HTR-8/SVneo (cell line): ENCODE measurements at regions not wholly inside any gene's neighbourhood (a gene's known extent, or its start where the extent isn't known, plus 50 kb on each side); places are given as distances from the start of the nearest gene placed in this dataset.
"Not testable (repeated sequence)": the region's sequence is repeated elsewhere in the genome, so short reads cannot be mapped to it uniquely, and the experiment has no call there.

Experiments used
- DNase-seq: peaks from one replicate; pipeline ENCODE4 v3.0.0; 2011; ENCODE audit warnings: low spot score, mixed read lengths; ENCODE audit not compliant: insufficient read length
- FAIRE-seq: peaks from 2 replicates; lab custom pipeline; 2011; peaks lifted over from hg19 to GRCh38; lab: Jason Lieb, UNC

DNA sequence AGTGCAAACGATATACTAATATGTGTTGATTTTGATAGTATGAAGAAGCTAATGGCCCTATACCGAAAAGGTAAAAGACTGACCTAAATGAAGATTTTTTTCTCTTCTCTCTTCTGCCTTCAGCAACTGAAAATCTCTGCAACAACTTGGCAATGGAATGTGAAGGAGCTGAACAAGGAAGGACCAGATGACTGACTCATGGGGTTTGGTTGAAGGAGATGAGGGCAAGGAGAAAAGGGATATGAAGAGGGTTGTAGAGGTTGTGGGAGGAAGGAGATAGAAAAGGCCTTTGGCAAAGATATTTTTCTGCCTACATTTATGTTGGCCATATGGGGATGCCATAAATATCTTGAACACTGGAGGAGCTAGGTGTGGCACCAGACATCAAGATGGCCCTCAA is 129.7 kb upstream of the CHD1 start:
- DNase-seq (no peak), FAIRE-seq (no peak)

DNA sequence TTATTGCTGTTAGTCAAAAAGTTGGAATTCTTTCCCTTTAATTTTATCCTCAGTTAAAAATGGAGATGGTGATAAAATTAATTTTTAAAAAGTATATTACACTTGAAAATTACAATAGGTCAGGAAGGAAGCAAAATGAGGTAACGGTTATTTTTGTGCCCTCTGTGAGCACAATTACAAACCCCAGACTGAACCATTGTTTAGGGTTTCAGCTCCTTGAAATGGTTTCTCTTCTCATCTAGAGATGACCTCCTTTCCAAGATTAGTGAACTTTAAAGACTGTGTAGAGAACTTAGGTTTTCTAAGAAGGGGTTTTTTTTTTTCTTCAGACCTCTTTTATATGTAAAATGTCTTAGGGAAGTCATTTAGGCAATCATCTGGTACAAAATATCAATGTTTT is 126.2 kb upstream of the CHD1 start:
- FAIRE-seq: no peak
- DNase-seq: no peak

DNA sequence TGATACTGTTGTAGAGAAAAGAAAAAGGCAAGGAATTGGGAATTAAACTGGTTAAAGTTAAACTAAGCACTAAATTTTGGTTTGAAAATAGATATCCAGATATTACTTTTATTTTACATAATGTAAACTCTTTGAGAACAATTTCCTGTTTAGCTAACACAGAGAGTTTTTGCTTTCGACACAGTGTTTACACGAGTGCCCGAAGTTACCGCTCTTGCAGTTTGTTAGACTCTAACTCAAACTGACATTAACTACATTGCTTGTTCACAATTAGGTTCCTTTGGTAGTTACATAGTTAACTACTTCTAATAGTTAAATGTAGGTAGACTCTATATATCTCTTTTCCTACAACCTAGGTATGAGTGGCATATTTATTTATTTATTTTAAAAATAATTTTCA is 117.1 kb upstream of the CHD1 start:
- DNase-seq: no peak
- FAIRE-seq: no peak

GRCh38 chr5:99043257-99043656 is 114.5 kb upstream of the CHD1 start:
- DNase-seq, FAIRE-seq: not testable (repeated sequence)

DNA sequence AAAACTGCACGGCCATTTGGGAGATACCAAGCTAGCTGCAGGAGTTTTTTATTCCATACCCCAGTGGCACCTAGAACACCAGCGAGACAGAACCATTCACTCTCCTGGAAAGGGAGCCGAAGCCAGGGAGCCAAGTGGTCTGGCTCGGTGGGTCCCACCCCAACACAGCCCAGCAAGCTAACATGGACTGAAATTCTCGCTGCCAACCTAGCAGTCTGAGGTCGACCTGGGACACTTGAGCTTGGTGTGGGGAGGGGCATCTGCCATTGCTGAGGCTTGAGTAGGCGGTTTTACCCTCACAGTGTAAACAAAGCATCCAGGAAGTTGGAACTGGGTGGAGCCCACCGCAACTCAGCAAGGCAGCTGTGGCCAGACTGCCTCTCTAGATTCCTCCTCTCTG is 108.9 kb upstream of the CHD1 start:
- DNase-seq (no peak), FAIRE-seq (no peak)

DNA sequence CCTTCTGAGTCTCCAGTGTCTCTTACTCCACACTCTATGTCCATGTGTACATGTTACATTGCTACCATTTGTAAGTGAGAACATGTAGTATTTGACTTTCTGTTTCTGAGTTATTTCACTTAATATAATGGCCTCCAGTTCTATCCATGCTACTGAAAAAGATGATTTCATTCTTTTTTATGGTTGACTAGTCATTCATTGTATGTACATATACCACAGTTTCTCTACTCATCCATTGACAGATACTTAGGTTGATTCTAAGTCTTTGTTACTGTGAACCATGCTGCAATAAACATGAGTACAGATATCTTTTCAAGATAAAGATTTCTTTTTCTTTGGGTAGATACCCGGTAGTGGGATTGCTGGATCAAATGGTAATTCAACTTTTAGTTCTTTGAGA is 107.1 kb upstream of the CHD1 start:
- FAIRE-seq (no peak), DNase-seq (no peak)

- DNase-seq (no peak), FAIRE-seq (no peak)
Measured at GRCh38 chr5:99034336-99034735, 105.5 kb upstream of the CHD1 start.

GRCh38 chr5:99033014-99033900 is 104.5 kb upstream of the CHD1 start:
- FAIRE-seq: no peak

GRCh38 chr5:99032234-99033013 is 103.6 kb upstream of the CHD1 start:
- peak; percentile 60 for DNase-seq
- peak; percentile 69 for FAIRE-seq

More at GRCh38 chr5:99033014-99033900, 104.5 kb upstream of the CHD1 start:
- DNase-seq: no peak

DNA sequence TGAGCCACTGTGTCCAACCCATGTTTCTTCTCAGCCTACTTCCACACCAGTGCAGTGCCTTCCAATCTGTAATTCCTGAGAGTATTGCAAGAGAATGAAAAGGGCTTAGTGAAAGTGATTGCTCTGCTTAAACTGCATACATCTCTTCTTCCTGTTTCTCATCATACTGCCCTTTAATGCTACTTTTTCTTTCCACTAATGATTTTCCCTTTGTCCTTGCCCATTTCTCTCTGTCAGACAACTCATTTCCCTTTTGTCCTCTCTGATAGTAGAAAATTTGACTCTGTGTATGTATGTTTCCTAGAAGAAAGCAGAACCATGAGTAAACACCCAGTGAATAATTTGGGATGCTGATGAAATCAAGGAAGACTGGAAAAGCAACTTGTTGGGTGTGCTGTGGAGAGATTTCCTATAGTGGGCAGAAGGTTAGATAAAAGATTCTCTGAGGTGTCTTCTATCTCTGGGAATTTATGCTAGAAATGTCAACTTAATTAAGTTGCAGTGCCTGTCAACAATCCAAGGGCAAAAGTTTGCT is 102.2 kb upstream of the CHD1 start:
- no peak for FAIRE-seq
- no peak for DNase-seq

DNA sequence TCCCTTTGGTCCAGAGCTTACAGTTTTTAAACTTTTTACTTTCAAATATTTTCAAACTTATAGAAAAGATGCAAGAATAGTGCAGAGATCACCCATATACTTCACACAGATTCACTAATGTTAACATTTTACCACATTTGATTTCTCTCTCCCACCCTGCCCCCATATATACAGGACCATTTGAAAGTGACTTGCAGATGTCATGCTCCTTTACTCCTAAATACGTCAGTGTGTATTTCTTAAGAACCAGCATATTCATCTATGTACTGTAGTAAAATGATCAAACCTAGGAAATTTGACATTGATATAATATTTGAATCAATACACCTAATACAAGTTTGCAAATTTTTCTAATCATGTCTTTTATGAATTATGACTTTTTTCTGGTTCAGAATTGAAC is 100.4 kb upstream of the CHD1 start:
- DNase-seq (no peak), FAIRE-seq (no peak)

DNA sequence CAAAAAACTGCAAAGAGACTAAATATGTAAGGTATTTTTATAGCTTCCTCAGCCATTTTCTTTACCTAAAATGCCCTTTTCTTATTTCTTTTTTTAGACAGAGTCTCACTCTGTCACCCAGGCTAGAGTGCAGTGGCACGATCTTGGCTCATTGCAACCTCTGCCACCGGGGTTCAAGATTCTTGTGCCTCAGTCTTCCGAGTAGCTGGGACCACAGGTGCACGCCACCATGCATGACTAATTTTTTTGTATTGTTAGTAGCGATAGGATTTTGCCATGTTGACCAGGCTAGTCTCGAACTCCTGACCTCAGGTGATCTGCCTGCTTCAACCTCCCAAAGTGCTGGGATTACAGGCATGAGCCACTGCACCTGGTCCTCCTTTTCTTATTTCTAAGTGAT is 99.4 kb upstream of the CHD1 start:
- FAIRE-seq, DNase-seq: not testable (repeated sequence)

DNA sequence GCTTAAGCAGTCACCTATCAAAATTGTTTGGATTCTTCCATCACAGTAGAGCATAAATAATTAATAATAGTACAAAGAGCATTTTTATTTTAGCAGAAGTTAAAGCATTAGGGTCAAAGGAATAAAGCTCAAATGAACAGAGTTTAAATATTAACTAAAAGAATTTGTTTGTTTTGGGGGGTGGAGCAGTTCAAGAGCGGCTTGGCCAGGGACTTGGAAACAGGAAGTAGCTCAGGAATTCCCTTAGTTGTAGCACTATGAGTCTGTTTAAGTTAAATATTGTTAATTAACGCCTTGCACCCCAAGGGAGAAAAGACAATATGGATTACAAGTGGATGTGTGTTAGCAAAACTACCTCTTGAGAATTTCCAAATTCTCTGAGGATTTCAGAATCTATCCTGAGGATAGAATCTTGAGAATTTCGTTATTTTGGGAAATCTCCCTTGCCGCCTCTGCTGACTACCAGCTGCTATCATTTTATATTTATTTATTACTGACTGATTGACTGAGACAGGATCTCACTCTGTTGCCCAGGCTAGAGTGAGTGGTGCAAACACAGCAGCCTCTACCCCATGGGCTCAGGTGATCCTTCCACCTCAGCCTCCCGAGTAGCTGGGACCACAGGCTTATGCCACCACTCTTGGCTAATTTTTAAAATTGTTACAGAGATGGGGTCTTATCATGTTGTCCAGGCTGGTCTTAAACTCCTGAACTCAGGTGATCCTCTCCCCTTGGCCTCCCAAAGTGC is 96.7 kb upstream of the CHD1 start:
- DNase-seq: no peak
- no peak for FAIRE-seq

GRCh38 chr5:99023330-99023729 is 94.5 kb upstream of the CHD1 start:
- DNase-seq (no peak), FAIRE-seq (no peak)

DNA sequence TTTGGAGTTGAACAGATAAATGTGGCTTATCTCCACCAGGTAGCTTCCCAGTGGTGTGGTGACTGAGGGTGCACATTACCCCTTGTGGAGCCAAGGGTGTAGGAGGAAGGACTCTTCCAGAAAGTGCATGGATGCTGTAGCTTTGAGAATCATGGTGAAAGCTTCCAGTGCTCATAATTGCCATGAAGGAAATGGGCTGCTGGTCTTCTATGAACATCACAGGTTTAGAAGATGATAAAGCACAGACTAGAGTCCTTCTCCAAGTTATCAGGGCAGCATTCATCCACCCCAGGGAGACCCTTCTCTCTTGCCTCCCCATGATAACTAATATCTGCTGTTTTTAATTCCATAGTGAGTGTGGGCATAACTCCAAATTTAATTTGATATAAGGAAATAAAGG is 93.4 kb upstream of the CHD1 start:
- no peak for FAIRE-seq

DNA sequence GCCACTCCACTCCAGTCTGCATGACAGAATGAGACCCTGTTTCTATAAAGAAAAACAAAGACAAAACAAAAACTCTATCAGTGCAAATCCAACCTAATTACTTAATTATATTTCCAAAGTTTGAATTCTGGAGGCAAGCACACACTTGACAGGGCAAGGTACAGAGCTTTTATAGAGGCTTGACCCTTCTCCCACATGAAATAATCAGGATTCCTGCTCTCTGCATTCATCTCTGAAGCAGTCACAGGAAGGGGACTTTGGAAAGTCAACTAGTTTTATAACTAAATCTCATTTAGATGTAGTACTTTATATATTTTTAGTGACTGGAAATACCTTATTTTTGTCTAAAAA is 91.9 kb upstream of the CHD1 start:
- FAIRE-seq (no peak), DNase-seq (no peak)

More for the DNA sequence above, 93.4 kb upstream of the CHD1 start:
- DNase-seq: no peak

GRCh38 chr5:99019812-99020697 is 91.2 kb upstream of the CHD1 start:
- no peak for FAIRE-seq
- DNase-seq: peak; percentile 80

- FAIRE-seq: no peak
- DNase-seq: no peak
Measured at GRCh38 chr5:99019254-99019653, 90.4 kb upstream of the CHD1 start.

GRCh38 chr5:99010294-99010693 is 81.5 kb upstream of the CHD1 start:
- DNase-seq: no peak
- FAIRE-seq: no peak
